ENCODE measurements at regions not wholly inside any gene's neighbourhood (a gene's known extent, or its start where the extent isn't known, plus 50 kb on each side); places are given as distances from the start of the nearest gene placed in this dataset.
A peak's percentile ranks its signal among the peaks of the same experiment; 100 is the strongest.
"Not testable (repeated sequence)": the region's sequence is repeated elsewhere in the genome, so short reads cannot be mapped to it uniquely, and the experiment has no call there.

GRCh38 chr1:232351335-232351734 is 278.6 kb downstream of the SIPA1L2 start:
- no peak overlapping the region for H3K9ac ChIP-seq (ENCODE audit: low read length)
- TF ChIP-seq EZH2 (IDR thresholded peaks at IDR 0.05; ENCODE audit: low read length, unreplicated experiment) (no peak), CTCF (conservative IDR thresholded peaks at IDR 0.05; ENCODE audit: low read depth, low read length) (no peak), EZH2phosphoT487 (IDR thresholded peaks at IDR 0.05; ENCODE audit: borderline replicate concordance, low read length) (no peak)
- intact Hi-C loops (cut with micrococcal nuclease): no loop called here
- ChIA-PET CTCF (no interaction called here), POLR2A (ENCODE audit: unreplicated experiment) (no interaction called here)
- no peak overlapping the region for H2AFZ ChIP-seq (ENCODE audit: low read length)
- H4K20me1 ChIP-seq (ENCODE audit: low read length): no peaks in the 10 kb centered on the region
- H3K27ac ChIP-seq (ENCODE audit: low read length): no peak overlapping the region
- no peak overlapping the region for H3K4me3 ChIP-seq (ENCODE audit: low read length)
- BruUV-seq (replicated peaks): no TSS peak
- ATAC-seq (no peak), DNase-seq (no peak)
- H3K4me2 ChIP-seq (ENCODE audit: low read length): no peak overlapping the region
- H3K9me2 ChIP-seq (replicated peaks; ENCODE audit: low read length): no peaks in the 10 kb centered on the region
- no peaks in the 10 kb centered on the region for H3K27me3 ChIP-seq (ENCODE audit: low read length)
- H3K9me3 ChIP-seq (ENCODE audit: low read length): no peaks in the 10 kb centered on the region
- H3K79me2 ChIP-seq (ENCODE audit: low read length): no peaks in the 10 kb centered on the region
- H3K36me3 ChIP-seq (ENCODE audit: low read depth, low read length): no peaks in the 10 kb centered on the region
- H3F3A ChIP-seq (ENCODE audit: low read length, unreplicated experiment): no peaks in the 10 kb centered on the region
- no peaks in the 10 kb centered on the region for H3K4me1 ChIP-seq (ENCODE audit: insufficient read depth, low read length)

DNA sequence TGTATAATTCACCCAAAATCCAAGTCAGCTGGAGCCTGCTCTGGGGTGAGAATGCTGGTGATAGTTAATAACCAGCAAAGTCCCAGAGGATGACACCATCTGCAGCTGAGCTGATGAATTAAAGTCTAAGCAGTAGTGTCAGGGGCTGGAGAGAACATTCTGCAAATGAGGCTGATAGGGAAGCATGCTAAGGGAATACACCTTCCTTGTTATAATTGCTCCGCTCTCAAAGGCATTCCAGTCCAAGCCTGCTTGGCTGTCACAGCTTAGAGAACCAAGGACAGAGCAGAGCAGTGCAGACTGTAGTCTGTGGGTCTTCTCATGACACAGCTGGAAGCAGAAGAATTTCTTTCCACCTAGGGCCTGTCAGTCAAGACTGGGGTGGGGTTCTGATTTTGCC is 283.1 kb downstream of the SIPA1L2 start:
- POLR2A ChIA-PET (ENCODE audit: unreplicated experiment): no interaction called here
- Histone ChIP-seq H3K79me2 (ENCODE audit: low read length) (no peaks in the 10 kb centered on the region), H3K27ac (ENCODE audit: low read length) (no peak overlapping the region), H3K9me3 (ENCODE audit: low read length) (peaks cover 8% of the 10 kb centered on the region; the same call in 1 of the 2 replicates), H3K36me3 (ENCODE audit: low read depth, low read length) (0 out of 2 replicates have a peak, but pooled peaks cover 4% of the 10 kb centered on the region), H3K4me1 (ENCODE audit: insufficient read depth, low read length) (no peaks in the 10 kb centered on the region), H3K9ac (ENCODE audit: low read length) (no peak overlapping the region), H2AFZ (ENCODE audit: low read length) (no peak overlapping the region), H4K20me1 (ENCODE audit: low read length) (no peaks in the 10 kb centered on the region), H3K4me2 (ENCODE audit: low read length) (no peak overlapping the region), H3K4me3 (ENCODE audit: low read length) (no peak overlapping the region), H3F3A (ENCODE audit: low read length, unreplicated experiment) (no peaks in the 10 kb centered on the region), H3K27me3 (ENCODE audit: low read length) (no peaks in the 10 kb centered on the region), H3K9me2 (replicated peaks; ENCODE audit: low read length) (no peaks in the 10 kb centered on the region)
- CTCF ChIA-PET: no interaction called here
- intact Hi-C loops (cut with micrococcal nuclease): no loop called here
- DNase-seq: no peak
- no TSS peak for BruUV-seq (replicated peaks)
- TF ChIP-seq EZH2 (IDR thresholded peaks at IDR 0.05; ENCODE audit: low read length, unreplicated experiment) (no peak), EZH2phosphoT487 (IDR thresholded peaks at IDR 0.05; ENCODE audit: borderline replicate concordance, low read length) (no peak), CTCF (conservative IDR thresholded peaks at IDR 0.05; ENCODE audit: low read depth, low read length) (no peak)
- ATAC-seq: no peak

- CTCF ChIA-PET: no interaction called here
- POLR2A ChIA-PET (ENCODE audit: unreplicated experiment): no interaction called here
- Histone ChIP-seq H3K9me2 (replicated peaks; ENCODE audit: low read length) (no peaks in the 10 kb centered on the region), H3K9ac (ENCODE audit: low read length) (no peak overlapping the region), H3K4me1 (ENCODE audit: insufficient read depth, low read length) (no peaks in the 10 kb centered on the region), H3K27ac (ENCODE audit: low read length) (no peak overlapping the region), H3K4me3 (ENCODE audit: low read length) (no peak overlapping the region), H4K20me1 (ENCODE audit: low read length) (no peaks in the 10 kb centered on the region), H3K27me3 (ENCODE audit: low read length) (no peaks in the 10 kb centered on the region), H2AFZ (ENCODE audit: low read length) (no peak overlapping the region), H3K36me3 (ENCODE audit: low read depth, low read length) (0 out of 2 replicates have a peak, but pooled peaks cover 4% of the 10 kb centered on the region), H3K79me2 (ENCODE audit: low read length) (no peaks in the 10 kb centered on the region), H3K4me2 (ENCODE audit: low read length) (no peak overlapping the region), H3F3A (ENCODE audit: low read length, unreplicated experiment) (no peaks in the 10 kb centered on the region), H3K9me3 (ENCODE audit: low read length) (peaks cover 8% of the 10 kb centered on the region; the same call in 1 of the 2 replicates)
- DNase-seq (peak; percentile 78), ATAC-seq (peak; percentile 90)
- no TSS peak for BruUV-seq (replicated peaks)
- intact Hi-C loops (cut with micrococcal nuclease): no loop called here
- TF ChIP-seq EZH2 (IDR thresholded peaks at IDR 0.05; ENCODE audit: low read length, unreplicated experiment): no peak
- no peak for TF ChIP-seq EZH2phosphoT487 (IDR thresholded peaks at IDR 0.05; ENCODE audit: borderline replicate concordance, low read length)
- no peak for TF ChIP-seq CTCF (conservative IDR thresholded peaks at IDR 0.05; ENCODE audit: low read depth, low read length)
These were observed 285.0 kb downstream of the SIPA1L2 start for GRCh38 chr1:232344791-232345399.

- H3K27ac ChIP-seq (ENCODE audit: low read length); H3K9me2 ChIP-seq (replicated peaks; ENCODE audit: low read length); H3K79me2 ChIP-seq (ENCODE audit: low read length); H4K20me1 ChIP-seq (ENCODE audit: low read length); H3K4me1 ChIP-seq (ENCODE audit: insufficient read depth, low read length); H3K27me3 ChIP-seq (ENCODE audit: low read length); H3K9me3 ChIP-seq (ENCODE audit: low read length); DNase-seq; H3K4me3 ChIP-seq (ENCODE audit: low read length); intact Hi-C loops (cut with micrococcal nuclease); H3K9ac ChIP-seq (ENCODE audit: low read length); ATAC-seq; H2AFZ ChIP-seq (ENCODE audit: low read length); POLR2A ChIA-PET (ENCODE audit: unreplicated experiment); H3K36me3 ChIP-seq (ENCODE audit: low read depth, low read length); H3F3A ChIP-seq (ENCODE audit: low read length, unreplicated experiment); BruUV-seq (replicated peaks); CTCF ChIA-PET; H3K4me2 ChIP-seq (ENCODE audit: low read length): not testable (repeated sequence)
These were observed 285.7 kb downstream of the SIPA1L2 start for GRCh38 chr1:232344186-232344585.

Data from PC-3 (cell line).